ENCODE measurements at regions not wholly inside any gene's neighbourhood (a gene's known extent, or its start where the extent isn't known, plus 50 kb on each side); places are given as distances from the start of the nearest gene placed in this dataset.
"Not testable (repeated sequence)": the region's sequence is repeated elsewhere in the genome, so short reads cannot be mapped to it uniquely, and the experiment has no call there.

- not testable (repeated sequence) for DNase-seq (ENCODE audit: low read depth in 4 of 6, low spot score in 6 of 6); H3K27me3 ChIP-seq (ENCODE audit: control insufficient read depth, insufficient read depth, low read length); H3K4me1 ChIP-seq (ENCODE audit: control insufficient read depth, insufficient read depth, low read length); H3K4me3 ChIP-seq (ENCODE audit: low read depth, low read length); H3K9me3 ChIP-seq (ENCODE audit: control insufficient read depth, insufficient read depth, low read length); H3K27ac ChIP-seq (ENCODE audit: low read depth, low read length); H3K36me3 ChIP-seq (ENCODE audit: control insufficient read depth, insufficient read depth, low read length)
- WGBS (ENCODE audit: insufficient coverage): no CpG with 5 or more reads among the region's 1 CpG
Observed at GRCh38 chr10:36000754-36001153, 358.7 kb upstream of the FZD8 start.

DNA sequence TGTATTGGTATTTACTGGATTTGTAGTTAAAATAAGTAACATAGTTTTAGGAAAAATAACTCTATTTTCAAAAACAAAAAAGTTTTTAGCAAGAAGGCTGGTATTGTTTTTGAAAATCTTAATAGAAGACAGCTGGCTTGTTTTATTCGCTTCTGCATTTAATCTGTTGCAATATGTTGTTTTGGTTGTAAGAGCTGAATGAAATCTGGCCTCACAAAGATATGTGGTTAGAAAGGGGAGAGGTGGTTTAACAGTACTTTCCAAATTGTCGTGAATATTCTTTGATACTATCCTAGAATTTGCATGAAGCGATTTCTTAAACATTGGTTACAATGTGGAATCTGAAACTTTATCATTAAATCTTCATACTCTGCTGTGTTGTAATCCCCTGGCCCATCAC is 355.9 kb upstream of the FZD8 start:
- H3K27ac ChIP-seq (ENCODE audit: low read depth, low read length): no peak overlapping the region
- no peak for DNase-seq (ENCODE audit: low read depth in 4 of 6, low spot score in 6 of 6)
- no peaks in the 10 kb centered on the region for H3K9me3 ChIP-seq (ENCODE audit: control insufficient read depth, insufficient read depth, low read length)
- no peaks in the 10 kb centered on the region for H3K27me3 ChIP-seq (ENCODE audit: control insufficient read depth, insufficient read depth, low read length)
- H3K4me3 ChIP-seq (ENCODE audit: low read depth, low read length): no peak overlapping the region
- no peaks in the 10 kb centered on the region for H3K4me1 ChIP-seq (ENCODE audit: control insufficient read depth, insufficient read depth, low read length)
- WGBS (ENCODE audit: insufficient coverage): 80% methylated on average over 1 of the region's 3 CpGs
- no peaks in the 10 kb centered on the region for H3K36me3 ChIP-seq (ENCODE audit: control insufficient read depth, insufficient read depth, low read length)

DNA sequence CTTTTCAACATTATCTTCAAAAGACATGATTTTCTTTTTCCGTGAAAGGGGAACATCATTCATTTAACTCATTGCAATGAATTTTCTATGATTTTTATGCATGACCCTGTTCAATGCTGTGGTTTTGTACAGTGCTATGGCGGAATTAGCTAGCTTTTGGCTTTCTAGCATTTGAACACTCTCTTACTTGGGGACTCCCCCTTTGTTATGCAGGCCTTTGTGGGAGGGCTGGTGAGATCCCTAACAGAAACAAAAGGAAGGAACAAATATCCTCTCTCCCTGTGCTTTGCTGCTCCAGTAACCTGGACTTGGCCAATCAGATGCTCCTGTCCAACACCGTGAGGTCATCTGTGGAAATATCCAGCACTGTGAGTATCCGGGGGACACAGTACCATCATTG is 353.4 kb upstream of the FZD8 start:
- no peak for DNase-seq (ENCODE audit: low read depth in 4 of 6, low spot score in 6 of 6)
- H3K36me3 ChIP-seq (ENCODE audit: control insufficient read depth, insufficient read depth, low read length): no peaks in the 10 kb centered on the region
- no peak overlapping the region for H3K27ac ChIP-seq (ENCODE audit: low read depth, low read length)
- no peak overlapping the region for H3K4me3 ChIP-seq (ENCODE audit: low read depth, low read length)
- 65% methylated on average over 2 of the region's 4 CpGs for WGBS (ENCODE audit: insufficient coverage)
- no peaks in the 10 kb centered on the region for H3K4me1 ChIP-seq (ENCODE audit: control insufficient read depth, insufficient read depth, low read length)
- no peaks in the 10 kb centered on the region for H3K27me3 ChIP-seq (ENCODE audit: control insufficient read depth, insufficient read depth, low read length)
- H3K9me3 ChIP-seq (ENCODE audit: control insufficient read depth, insufficient read depth, low read length): no peaks in the 10 kb centered on the region

GRCh38 chr10:35993591-35994515 is 351.8 kb upstream of the FZD8 start:
- H3K4me3 ChIP-seq (ENCODE audit: low read depth, low read length): no peak overlapping the region
- no peaks in the 10 kb centered on the region for H3K9me3 ChIP-seq (ENCODE audit: control insufficient read depth, insufficient read depth, low read length)
- no peaks in the 10 kb centered on the region for H3K4me1 ChIP-seq (ENCODE audit: control insufficient read depth, insufficient read depth, low read length)
- H3K27ac ChIP-seq (ENCODE audit: low read depth, low read length): no peak overlapping the region
- peak in 1 of 6 donors; percentile 47 for DNase-seq (ENCODE audit: low read depth in 4 of 6, low spot score in 6 of 6)
- 46% methylated on average over 3 of the region's 8 CpGs for WGBS (ENCODE audit: insufficient coverage)
- H3K27me3 ChIP-seq (ENCODE audit: control insufficient read depth, insufficient read depth, low read length): no peaks in the 10 kb centered on the region
- no peaks in the 10 kb centered on the region for H3K36me3 ChIP-seq (ENCODE audit: control insufficient read depth, insufficient read depth, low read length)

GRCh38 chr10:35992107-35992506 is 350.0 kb upstream of the FZD8 start:
- DNase-seq (ENCODE audit: low read depth in 4 of 6, low spot score in 6 of 6): peak in 2 of 6 donors; percentile 14 to 52
- Histone ChIP-seq H3K4me3 (ENCODE audit: low read depth, low read length) (no peak overlapping the region), H3K36me3 (ENCODE audit: control insufficient read depth, insufficient read depth, low read length) (no peaks in the 10 kb centered on the region), H3K4me1 (ENCODE audit: control insufficient read depth, insufficient read depth, low read length) (no peaks in the 10 kb centered on the region), H3K9me3 (ENCODE audit: control insufficient read depth, insufficient read depth, low read length) (no peaks in the 10 kb centered on the region), H3K27me3 (ENCODE audit: control insufficient read depth, insufficient read depth, low read length) (no peaks in the 10 kb centered on the region), H3K27ac (ENCODE audit: low read depth, low read length) (no peak overlapping the region)

- Histone ChIP-seq H3K27ac (ENCODE audit: low read depth, low read length) (no peak overlapping the region), H3K27me3 (ENCODE audit: control insufficient read depth, insufficient read depth, low read length) (no peaks in the 10 kb centered on the region), H3K36me3 (ENCODE audit: control insufficient read depth, insufficient read depth, low read length) (no peaks in the 10 kb centered on the region), H3K9me3 (ENCODE audit: control insufficient read depth, insufficient read depth, low read length) (no peaks in the 10 kb centered on the region), H3K4me1 (ENCODE audit: control insufficient read depth, insufficient read depth, low read length) (no peaks in the 10 kb centered on the region), H3K4me3 (ENCODE audit: low read depth, low read length) (no peak overlapping the region)
- no peak for DNase-seq (ENCODE audit: low read depth in 4 of 6, low spot score in 6 of 6)
- no CpG with 5 or more reads among the region's 7 CpGs for WGBS (ENCODE audit: insufficient coverage)
Observed at GRCh38 chr10:35986756-35987502, 344.8 kb upstream of the FZD8 start.

DNA sequence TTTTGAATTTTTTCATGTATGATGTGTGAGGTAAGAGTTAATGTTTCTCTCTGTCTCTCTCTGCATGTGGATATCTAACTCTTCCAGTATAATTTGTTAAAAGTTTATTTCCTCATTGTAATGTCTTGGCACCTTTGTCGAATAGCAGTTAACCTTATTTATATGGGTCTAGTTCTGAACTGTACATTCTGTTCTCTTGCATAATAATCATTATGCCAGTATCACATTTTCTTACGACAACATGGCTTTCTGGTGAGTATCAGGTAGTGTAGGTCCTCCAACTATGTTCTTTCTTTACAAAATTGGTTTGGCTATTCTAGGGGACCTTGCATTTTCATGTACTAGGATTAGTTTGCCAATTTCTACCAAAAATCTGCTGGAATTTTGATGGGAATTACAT is 337.0 kb upstream of the FZD8 start:
- Histone ChIP-seq H3K36me3 (ENCODE audit: control insufficient read depth, insufficient read depth, low read length) (no peaks in the 10 kb centered on the region), H3K4me1 (ENCODE audit: control insufficient read depth, insufficient read depth, low read length) (no peaks in the 10 kb centered on the region), H3K9me3 (ENCODE audit: control insufficient read depth, insufficient read depth, low read length) (no peaks in the 10 kb centered on the region), H3K27me3 (ENCODE audit: control insufficient read depth, insufficient read depth, low read length) (no peaks in the 10 kb centered on the region), H3K27ac (ENCODE audit: low read depth, low read length) (no peak overlapping the region), H3K4me3 (ENCODE audit: low read depth, low read length) (no peak overlapping the region)
- WGBS (ENCODE audit: insufficient coverage): no CpG with 5 or more reads among the region's 2 CpGs
- no peak for DNase-seq (ENCODE audit: low read depth in 4 of 6, low spot score in 6 of 6)

DNA sequence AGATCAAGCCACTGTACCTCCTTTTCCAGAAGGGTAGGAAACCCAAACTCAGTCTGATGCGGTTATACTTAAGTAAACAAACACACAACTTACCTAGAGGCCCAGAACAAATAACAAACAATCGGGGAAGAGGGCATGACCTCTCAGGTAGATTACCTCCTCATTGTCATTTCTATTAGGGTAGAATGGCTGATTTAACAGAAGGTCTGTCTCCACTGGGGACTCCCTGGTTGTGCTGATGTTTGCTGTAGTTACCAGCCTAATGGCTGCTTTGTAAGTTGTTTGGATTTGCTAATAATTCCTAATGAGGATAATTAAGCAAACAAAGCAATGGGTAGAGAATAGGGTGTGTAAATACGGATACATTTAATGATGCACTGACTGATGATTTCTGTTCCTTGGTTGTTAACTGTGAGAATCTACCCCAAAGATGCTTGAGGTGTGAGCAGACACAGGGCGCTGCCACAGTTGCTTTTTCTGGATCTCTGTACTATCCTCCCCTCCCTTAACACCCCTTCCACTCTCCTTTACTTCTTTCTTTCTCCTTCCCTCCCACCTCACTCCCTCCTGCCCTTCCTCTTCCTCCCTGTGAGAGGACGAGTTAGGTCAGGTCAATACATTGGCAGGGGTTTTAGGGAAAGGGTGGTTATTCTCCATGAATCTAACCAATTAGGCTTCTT is 332.0 kb upstream of the FZD8 start:
- H3K4me1 ChIP-seq (ENCODE audit: control insufficient read depth, insufficient read depth, low read length); H3K27me3 ChIP-seq (ENCODE audit: control insufficient read depth, insufficient read depth, low read length); H3K36me3 ChIP-seq (ENCODE audit: control insufficient read depth, insufficient read depth, low read length); H3K9me3 ChIP-seq (ENCODE audit: control insufficient read depth, insufficient read depth, low read length); H3K4me3 ChIP-seq (ENCODE audit: low read depth, low read length); H3K27ac ChIP-seq (ENCODE audit: low read depth, low read length): not testable (repeated sequence)
- WGBS (ENCODE audit: insufficient coverage): 80% methylated on average over 1 of the region's 5 CpGs
- peak in 1 of 6 donors; percentile 66 for DNase-seq (ENCODE audit: low read depth in 4 of 6, low spot score in 6 of 6)

DNA sequence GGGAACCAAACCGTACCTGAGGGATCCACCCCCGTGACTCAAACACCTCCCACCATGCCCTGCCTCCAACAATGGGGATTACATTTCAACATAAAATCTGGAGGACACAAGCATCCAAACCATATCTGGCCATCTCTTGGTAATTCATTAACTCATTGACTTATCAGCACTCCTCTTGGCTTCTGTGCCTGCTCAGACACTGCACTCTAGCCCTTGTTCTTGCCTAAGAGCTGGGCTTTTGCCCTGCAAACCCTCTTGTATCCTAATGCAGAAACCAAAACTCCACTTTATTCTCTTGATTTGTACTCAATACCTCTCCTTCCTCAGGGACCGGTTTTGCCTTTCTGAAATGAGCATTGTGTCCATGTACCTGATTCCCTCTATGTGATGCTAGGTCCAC is 330.2 kb upstream of the FZD8 start:
- Histone ChIP-seq H3K27ac (ENCODE audit: low read depth, low read length) (no peak overlapping the region), H3K9me3 (ENCODE audit: control insufficient read depth, insufficient read depth, low read length) (no peaks in the 10 kb centered on the region), H3K4me1 (ENCODE audit: control insufficient read depth, insufficient read depth, low read length) (no peaks in the 10 kb centered on the region), H3K27me3 (ENCODE audit: control insufficient read depth, insufficient read depth, low read length) (no peaks in the 10 kb centered on the region), H3K36me3 (ENCODE audit: control insufficient read depth, insufficient read depth, low read length) (no peaks in the 10 kb centered on the region), H3K4me3 (ENCODE audit: low read depth, low read length) (no peak overlapping the region)
- no peak for DNase-seq (ENCODE audit: low read depth in 4 of 6, low spot score in 6 of 6)
- WGBS (ENCODE audit: insufficient coverage): 95% methylated on average over 3 of the region's 3 CpGs

Measured in spinal cord (tissue), 9 donors.